Pancreas (tissue), 10 donors: ENCODE measurements at regions not wholly inside any gene's neighbourhood (a gene's known extent, or its start where the extent isn't known, plus 50 kb on each side); places are given as distances from the start of the nearest gene placed in this dataset.

Experiments
- ATAC-seq, 4 donors: fragments of 200-7000 bp; cut with Tn5 transposase; one replicate each; pipeline versions ENCODE4 v1.8.0 to v1.9.1; 2020; ENCODE audit warnings: mild to moderate bottlenecking in 4 of 4, moderate library complexity in 4 of 4
- DNase-seq, 6 donors: peaks; one replicate each; pipeline ENCODE4 v3.0.0-alpha.2; 2020
- FAIRE-seq: peaks from 2 replicates; lab custom pipeline; 2012; peaks lifted over from hg19 to GRCh38; lab: Jason Lieb, UNC
- H3K27ac ChIP-seq, 4 donors: fragments of 200-600 bp; sonication (generic); 1 replicate in 3 of 4; 2 replicates in 1 of 4; pipeline versions ENCODE4 v1.5.0 to v1.8.0; 2020
- H3K27me3 ChIP-seq, 4 donors: fragments of 200-600 bp; one replicate each; pipeline ENCODE4 v1.8.0; 2021
- H3K36me3 ChIP-seq, 3 donors: fragments of 200-600 bp; sonication (generic) in 1 of 3; one replicate each; pipeline versions ENCODE4 v1.5.0 to v1.8.0; 2020 to 2021
- H3K4me1 ChIP-seq, 3 donors: fragments of 200-600 bp; one replicate each; pipeline ENCODE4 v1.8.0; 2021
- H3K4me3 ChIP-seq, 4 donors: fragments of 200-600 bp; sonication (generic) in 2 of 4; one replicate each; pipeline versions ENCODE4 v1.5.0 to v1.8.0; 2020 to 2021
- H3K9me3 ChIP-seq, 4 donors: fragments of 200-600 bp; one replicate each; pipeline ENCODE4 v1.8.0; 2021
- CTCF ChIP-seq, 4 donors: fragments of 200-600 bp; sonication (generic) in 3 of 4; IDR thresholded peaks; one replicate each; pipeline versions ENCODE4 v1.5.0 to v1.8.0; 2021; ENCODE audit warnings: antibody characterized with exemption in 4 of 4
- WGBS, 2 donors: extraction: QIAGEN DNeasy Blood & Tissue Kit; methylation state at CpG; one replicate each; pipeline ENCODE4 v1.1.7; 2013; 5-methylcytosine and 5-hydroxymethylcytosine counted together
- intact Hi-C, 3 donors: fragments of 100-400 bp; cut with DNase I; formaldehyde crosslinking; loops; one replicate each; pipeline versions ENCODE4 v1.11.1 to v1.14.2; 2022
- donor health status: healthy with polysubstance abuse.
- donor health status: DM: no; HTN: no; CAD: no; lungs with moderate emphysema.
- donor health status: DM: no; HTN: no; CAD: no.
- donor health status: control.
- donor health status: control.
- donor health status: Bipolar disorder and iron deficiency.
- donor health status: DM: yes; HTN: yes; CAD: no.
- donor health status: DM: no; HTN: no; CAD: no.
- donor health status: DM: no; HTN: no; CAD: no.
- donor health status: DM: yes; HTN: yes; CAD: no.

GRCh38 chr3:70744536-70744935 lies 432.1 kb upstream of the MDFIC2 start:
- no peak for FAIRE-seq
- 60% methylated on average over 3 of the region's 3 CpGs for WGBS, 2 donors
- intact Hi-C loops = no loop called here

GRCh38 chr3:70743754-70744153 lies 431.3 kb upstream of the MDFIC2 start:
- Histone ChIP-seq H3K27me3 (no peaks in the 10 kb centered on the region), H3K36me3 (no peaks in the 10 kb centered on the region), H3K4me3 (no peak overlapping the region), H3K27ac (no peak overlapping the region), H3K4me1 (no peaks in the 10 kb centered on the region), H3K9me3 (no peaks in the 10 kb centered on the region)
- FAIRE-seq = no peak
- TF ChIP-seq CTCF (IDR thresholded peaks at IDR 0.05) = no peak
- no peak for ATAC-seq
- WGBS, 2 donors = 94 to 96% methylated on average over 2 of the region's 2 CpGs
- intact Hi-C loops = no loop called here
- DNase-seq = no peak

More at GRCh38 chr3:70744536-70744935, 432.1 kb upstream of the MDFIC2 start:
- no peaks in the 10 kb centered on the region for H3K4me1 ChIP-seq
- H3K9me3 ChIP-seq = no peaks in the 10 kb centered on the region
- DNase-seq = no peak
- ATAC-seq = no peak
- TF ChIP-seq CTCF (IDR thresholded peaks at IDR 0.05) = no peak
- H3K4me3 ChIP-seq = no peak overlapping the region
- no peaks in the 10 kb centered on the region for H3K36me3 ChIP-seq
- H3K27me3 ChIP-seq = no peaks in the 10 kb centered on the region
- H3K27ac ChIP-seq = no peak overlapping the region

- Histone ChIP-seq H3K27me3 (no peaks in the 10 kb centered on the region), H3K27ac (no peak overlapping the region), H3K4me1 (no peaks in the 10 kb centered on the region), H3K4me3 (no peak overlapping the region), H3K36me3 (no peaks in the 10 kb centered on the region), H3K9me3 (no peaks in the 10 kb centered on the region)
- DNase-seq (no peak), ATAC-seq (no peak), FAIRE-seq (no peak)
- no peak for TF ChIP-seq CTCF (IDR thresholded peaks at IDR 0.05)
- intact Hi-C loops = no loop called here
- 71 to 78% methylated on average over 5 of the region's 5 CpGs for WGBS, 2 donors
Observed at GRCh38 chr3:70742081-70742480, 429.6 kb upstream of the MDFIC2 start.

DNA sequence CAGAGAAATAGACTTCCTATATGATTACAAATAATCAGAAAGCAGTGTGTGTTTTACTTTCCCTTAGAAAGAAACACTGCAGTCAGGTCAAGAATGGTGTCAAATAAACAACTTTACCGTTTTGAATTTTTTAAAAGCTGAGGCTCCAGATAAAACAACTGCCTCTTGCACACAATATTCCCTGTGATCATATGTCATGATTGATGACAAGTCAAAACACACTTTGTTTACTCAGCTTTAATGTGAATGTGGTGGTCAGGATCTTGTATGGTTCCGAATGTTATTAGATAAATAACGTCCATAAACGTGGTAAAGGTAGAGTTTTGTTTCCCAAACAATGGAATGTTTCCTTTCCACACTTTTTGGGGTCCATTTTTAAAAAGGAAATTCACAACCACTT lies 428.4 kb upstream of the MDFIC2 start:
- TF ChIP-seq CTCF (IDR thresholded peaks at IDR 0.05) = no peak
- no peaks in the 10 kb centered on the region for H3K27me3 ChIP-seq
- H3K4me3 ChIP-seq = no peak overlapping the region
- H3K36me3 ChIP-seq = no peaks in the 10 kb centered on the region
- H3K27ac ChIP-seq = no peak overlapping the region
- DNase-seq (no peak), FAIRE-seq (no peak), ATAC-seq (no peak)
- H3K9me3 ChIP-seq = no peaks in the 10 kb centered on the region
- H3K4me1 ChIP-seq = no peaks in the 10 kb centered on the region
- intact Hi-C loops = no loop called here
- 29 to 30% methylated on average over 4 of the region's 4 CpGs for WGBS, 2 donors

GRCh38 chr3:70740071-70740470 lies 427.6 kb upstream of the MDFIC2 start:
- Histone ChIP-seq H3K36me3 (no peaks in the 10 kb centered on the region), H3K27ac (no peak overlapping the region), H3K4me3 (no peak overlapping the region), H3K27me3 (no peaks in the 10 kb centered on the region), H3K4me1 (no peaks in the 10 kb centered on the region), H3K9me3 (no peaks in the 10 kb centered on the region)
- intact Hi-C loops = no loop called here
- ATAC-seq (no peak), FAIRE-seq (no peak), DNase-seq (no peak)
- 95 to 98% methylated on average over 1 of the region's 1 CpG for WGBS, 2 donors
- TF ChIP-seq CTCF (IDR thresholded peaks at IDR 0.05) = no peak
